AG20443 (cell line): ENCODE measurements at regions not wholly inside any gene's neighbourhood (a gene's known extent, or its start where the extent isn't known, plus 50 kb on each side); places are given as distances from the start of the nearest gene placed in this dataset.

Experiments
- DNase-seq: peaks from one replicate; pipeline ENCODE4 v3.0.0; 2012; ENCODE audit warnings: low spot score, mixed read lengths

GRCh38 chr14:42113358-42114069 lies 506.8 kb downstream of the LRFN5 start:
- no peak for DNase-seq

- peak; percentile 9 for DNase-seq
These were observed 505.4 kb downstream of the LRFN5 start for GRCh38 chr14:42112108-42112507.

- DNase-seq = no peak
These were observed 504.7 kb downstream of the LRFN5 start for GRCh38 chr14:42111355-42111754.

DNA sequence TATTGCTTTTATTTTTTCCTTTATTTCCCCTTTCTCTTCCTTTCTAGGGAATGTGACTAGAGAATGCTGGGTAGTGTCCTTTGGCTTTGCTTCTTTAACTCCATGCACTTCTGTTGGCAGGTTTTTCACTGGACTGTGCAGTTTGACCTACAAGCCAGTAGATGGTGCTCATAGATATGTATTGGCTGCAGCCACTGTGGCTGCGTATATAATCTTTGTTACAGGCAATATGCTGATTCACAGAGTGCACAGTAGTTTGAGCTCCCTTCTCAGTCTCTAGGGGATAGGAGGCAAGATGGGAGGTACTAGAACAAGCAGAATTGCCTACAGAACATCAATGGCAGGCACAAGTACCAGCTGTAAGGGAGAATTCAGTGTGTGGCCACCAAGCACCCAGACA lies 503.5 kb downstream of the LRFN5 start:
- DNase-seq = peak; percentile 49

DNA sequence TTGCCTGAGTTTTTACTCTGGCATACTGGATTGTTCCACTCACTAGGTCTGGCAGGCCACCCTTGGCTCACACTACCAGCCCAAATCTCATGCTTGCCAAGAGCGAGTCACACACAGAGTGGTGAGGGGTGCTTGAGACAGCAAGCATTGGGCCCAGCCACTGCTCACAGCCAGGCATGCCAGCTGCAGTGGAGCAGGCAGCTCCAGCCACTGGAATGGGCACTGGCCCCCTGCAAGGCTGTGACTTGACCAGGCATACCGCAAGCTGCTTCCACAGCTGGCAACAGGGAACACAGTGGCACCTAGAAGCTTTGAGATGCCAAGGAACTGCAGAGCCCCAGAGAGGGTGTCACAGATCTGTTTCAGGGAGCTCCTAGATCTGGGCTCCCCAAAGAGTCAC lies 488.5 kb downstream of the LRFN5 start:
- DNase-seq = no peak

DNA sequence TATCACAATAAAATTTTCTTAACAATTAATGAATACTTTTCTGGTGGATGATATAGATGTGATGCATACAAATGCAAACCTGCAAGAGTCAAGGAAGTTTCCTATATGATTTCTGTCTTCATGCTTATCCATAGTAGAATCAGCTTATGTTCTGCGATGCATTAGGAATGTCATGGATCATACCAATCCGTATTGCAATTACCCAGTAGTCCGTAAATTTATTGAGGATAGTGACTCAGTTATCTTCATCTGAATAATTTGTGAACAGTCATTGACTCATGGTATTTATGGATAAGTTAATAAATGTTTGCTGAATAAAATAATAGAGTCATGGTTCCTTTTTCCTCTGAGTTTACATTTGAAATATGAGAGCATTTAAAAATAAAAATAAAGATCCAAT lies 483.4 kb downstream of the LRFN5 start:
- no peak for DNase-seq

- DNase-seq = no peak
These were observed 473.2 kb downstream of the LRFN5 start for GRCh38 chr14:42079911-42080310.

DNA sequence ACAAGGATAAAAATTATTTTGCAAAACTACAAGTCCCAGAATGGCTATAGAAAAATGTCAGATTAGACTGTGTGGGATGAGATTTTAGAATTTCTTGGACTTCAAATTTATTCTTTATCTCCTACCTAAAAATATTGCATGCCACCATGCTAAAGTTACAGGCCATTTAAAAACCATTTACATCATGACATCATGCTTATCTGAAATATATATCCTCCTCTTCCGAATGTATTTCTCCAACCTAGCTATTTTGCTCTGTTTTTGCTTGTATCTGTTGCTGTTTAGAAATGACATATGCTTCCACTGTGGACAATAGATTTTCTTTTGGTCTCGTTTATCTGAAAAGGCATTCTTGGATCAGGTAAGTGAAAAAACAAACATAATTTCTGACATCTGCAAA lies 471.7 kb downstream of the LRFN5 start:
- DNase-seq = no peak

DNA sequence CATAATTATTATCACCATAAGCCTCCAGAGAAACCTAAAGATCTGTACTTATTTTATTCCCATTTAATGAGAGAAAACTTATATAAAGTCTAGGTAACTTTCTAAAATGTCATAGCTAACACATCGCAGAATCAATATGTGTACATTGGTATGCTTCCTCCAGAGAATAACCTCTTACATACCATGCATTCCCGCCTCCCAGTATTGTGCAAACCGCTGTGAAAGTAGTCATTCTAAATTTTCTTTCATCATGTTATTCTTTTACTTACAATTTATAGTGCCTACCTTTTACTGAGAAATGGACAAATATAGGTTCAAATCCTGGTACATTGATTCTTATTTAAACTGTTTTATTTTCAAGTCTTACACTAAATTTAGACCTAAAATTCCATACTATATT lies 463.4 kb downstream of the LRFN5 start:
- DNase-seq = no peak

DNA sequence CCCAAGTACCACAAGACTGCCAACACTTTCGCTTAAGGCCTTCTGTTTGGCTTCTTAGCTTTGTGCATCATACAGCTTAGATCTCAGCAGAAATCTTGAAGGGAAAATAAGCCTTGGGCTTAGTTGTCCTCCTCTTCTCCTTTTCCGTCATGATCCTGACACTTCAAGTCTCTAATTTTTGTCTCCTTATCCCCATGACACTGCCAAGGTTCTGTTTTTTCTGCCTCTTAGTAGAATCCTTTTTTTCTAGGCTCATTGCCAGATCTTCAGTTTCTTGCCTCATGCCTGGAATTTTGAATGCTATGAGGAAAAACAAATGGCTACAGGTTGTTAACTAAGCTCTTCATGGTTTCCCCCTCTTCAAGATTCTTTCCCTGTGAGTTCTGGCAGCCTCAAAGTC lies 450.4 kb downstream of the LRFN5 start:
- DNase-seq = no peak

- DNase-seq = no peak
These were observed 440.9 kb downstream of the LRFN5 start for GRCh38 chr14:42047421-42048055.

DNA sequence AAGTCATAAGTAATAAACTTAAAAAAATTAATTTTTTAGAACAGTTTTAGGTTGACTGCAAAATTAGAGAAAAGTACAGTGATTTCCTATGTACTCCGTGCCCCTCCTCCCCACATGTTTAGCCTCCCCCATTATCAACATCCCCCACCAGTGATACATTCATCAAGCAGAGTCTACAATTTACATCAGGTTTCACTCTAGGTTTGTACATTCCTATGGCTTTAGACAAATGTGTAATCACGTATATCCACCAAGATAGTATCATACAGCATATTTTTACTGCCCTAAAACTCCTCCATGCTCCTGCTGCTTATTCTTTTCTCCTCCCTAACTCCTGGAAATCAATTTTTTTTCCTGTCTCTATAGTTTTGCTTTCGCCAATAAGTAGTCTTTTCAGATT lies 438.7 kb downstream of the LRFN5 start:
- no peak for DNase-seq

GRCh38 chr14:42028607-42029006 lies 421.9 kb downstream of the LRFN5 start:
- no peak for DNase-seq

GRCh38 chr14:42027271-42027670 lies 420.6 kb downstream of the LRFN5 start:
- no peak for DNase-seq

- DNase-seq = no peak
These were observed 416.8 kb downstream of the LRFN5 start for GRCh38 chr14:42023452-42023851.

- no peak for DNase-seq
These were observed 407.6 kb downstream of the LRFN5 start for GRCh38 chr14:42014301-42014700.

DNA sequence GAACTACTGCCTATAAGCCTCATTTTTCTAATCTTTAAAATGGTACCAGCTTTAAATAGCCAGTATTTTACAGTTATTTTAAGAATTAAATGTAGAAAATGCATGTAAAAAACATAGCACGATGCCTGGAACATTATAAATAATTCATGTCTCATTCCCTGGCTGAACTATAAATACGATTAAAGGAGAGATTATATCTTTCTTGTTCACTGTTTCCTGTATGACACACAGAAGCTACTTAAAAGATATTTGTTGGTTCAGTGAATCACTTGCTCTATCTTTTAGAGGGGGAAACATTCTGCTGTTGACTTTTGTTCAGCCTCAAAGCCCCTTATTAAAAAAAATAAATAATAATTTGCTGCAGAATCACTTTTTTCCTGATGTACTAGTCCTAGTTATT lies 406.9 kb downstream of the LRFN5 start:
- no peak for DNase-seq

DNA sequence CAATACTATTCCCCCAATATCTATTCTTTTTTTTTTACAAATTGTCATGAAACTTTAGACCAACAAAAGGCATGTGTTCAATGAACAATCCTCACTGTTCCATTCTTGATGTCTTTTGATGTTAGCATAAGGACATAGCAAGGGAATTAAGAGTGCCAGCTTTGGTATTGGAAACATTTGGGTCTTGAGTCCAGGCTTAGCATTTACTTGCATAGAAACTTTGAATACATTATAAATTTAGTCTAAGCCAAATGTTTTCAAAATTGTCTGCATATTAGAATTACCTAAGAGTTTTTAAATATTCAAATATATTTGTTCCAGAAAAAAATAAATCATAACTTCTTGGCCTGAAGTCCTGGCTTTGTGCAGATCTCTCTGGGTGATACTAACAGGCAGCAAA lies 406.5 kb downstream of the LRFN5 start:
- no peak for DNase-seq

- no peak for DNase-seq
These were observed 404.5 kb downstream of the LRFN5 start for GRCh38 chr14:42011221-42011620.

- DNase-seq = no peak
These were observed 397.6 kb downstream of the LRFN5 start for GRCh38 chr14:42004321-42004720.

- DNase-seq = no peak
These were observed 395.5 kb downstream of the LRFN5 start for GRCh38 chr14:42002141-42002540.

- DNase-seq = no peak
These were observed 394.8 kb downstream of the LRFN5 start for GRCh38 chr14:42001431-42001830.

DNA sequence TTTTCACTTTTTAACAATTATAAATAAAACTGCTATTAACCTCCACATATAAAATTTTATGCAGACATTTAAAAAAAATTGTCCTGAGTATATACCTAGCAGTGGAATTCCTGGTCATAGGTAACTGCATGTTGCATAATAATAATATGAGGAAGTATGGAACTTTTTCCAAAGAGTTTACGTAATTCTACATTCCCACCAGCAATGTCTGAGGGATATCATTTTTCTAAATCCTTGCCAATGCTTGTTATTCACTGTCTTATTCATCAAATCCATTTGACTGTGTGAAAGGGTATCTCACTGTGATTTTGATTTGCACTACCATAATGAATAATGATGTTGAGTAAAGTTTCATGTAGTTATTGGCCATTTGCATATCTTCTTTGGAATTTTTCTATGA lies 393.8 kb downstream of the LRFN5 start:
- DNase-seq = no peak

GRCh38 chr14:41993687-41994086 lies 387.0 kb downstream of the LRFN5 start:
- no peak for DNase-seq
